ENCODE measurements at regions not wholly inside any gene's neighbourhood (a gene's known extent, or its start where the extent isn't known, plus 50 kb on each side); places are given as distances from the start of the nearest gene placed in this dataset.

DNA sequence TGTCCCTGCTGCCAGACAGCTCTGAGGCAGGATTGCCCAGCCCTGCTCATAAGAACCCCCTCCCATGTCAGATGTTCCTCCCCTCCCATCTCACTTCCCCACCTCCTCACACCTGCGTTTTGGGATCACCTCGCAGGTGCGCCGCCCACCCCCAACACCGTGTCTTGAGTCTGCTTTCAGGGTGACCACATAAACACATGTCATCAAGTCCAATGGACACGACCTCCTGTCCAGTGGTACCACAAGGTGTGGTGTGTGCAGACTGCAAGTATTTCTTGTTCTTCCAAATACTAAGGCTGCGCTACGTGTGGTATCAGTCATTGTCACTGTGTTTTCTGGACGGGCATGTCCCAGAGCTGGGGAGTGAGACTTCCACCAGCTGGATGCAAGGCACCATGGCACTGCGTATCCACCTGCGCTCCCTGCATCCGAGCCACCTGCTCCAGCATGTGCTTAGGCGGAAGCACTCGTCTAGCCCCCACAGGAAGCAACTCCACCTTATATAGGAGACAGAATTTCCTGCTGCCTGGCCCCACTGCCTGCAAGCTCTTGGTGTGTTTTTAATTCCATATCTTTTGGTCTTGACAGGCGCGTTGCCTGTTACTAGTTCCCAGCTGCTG lies 119.7 kb upstream of the NXT1 start:
- no peaks in the 10 kb centered on the region for H3K36me3 Mint-ChIP-seq (ENCODE audit: low read depth)
- DNase-seq, result no peak
- peaks cover 3% of the 10 kb centered on the region; the same call in 1 of the 2 replicates for H3K27me3 Mint-ChIP-seq (ENCODE audit: insufficient read depth)
- peaks cover 3% of the 10 kb centered on the region; the same call in 1 of the 2 replicates for H3K9me3 Mint-ChIP-seq
- no peak for TF ChIP-seq CTCF (IDR thresholded peaks at IDR 0.05)
- no peak overlapping the region for H3K27ac Mint-ChIP-seq
- no peak overlapping the region for H3K4me3 Mint-ChIP-seq
- peaks cover 26% of the 10 kb centered on the region for H3K4me1 Mint-ChIP-seq (ENCODE audit: low read depth)

DNA sequence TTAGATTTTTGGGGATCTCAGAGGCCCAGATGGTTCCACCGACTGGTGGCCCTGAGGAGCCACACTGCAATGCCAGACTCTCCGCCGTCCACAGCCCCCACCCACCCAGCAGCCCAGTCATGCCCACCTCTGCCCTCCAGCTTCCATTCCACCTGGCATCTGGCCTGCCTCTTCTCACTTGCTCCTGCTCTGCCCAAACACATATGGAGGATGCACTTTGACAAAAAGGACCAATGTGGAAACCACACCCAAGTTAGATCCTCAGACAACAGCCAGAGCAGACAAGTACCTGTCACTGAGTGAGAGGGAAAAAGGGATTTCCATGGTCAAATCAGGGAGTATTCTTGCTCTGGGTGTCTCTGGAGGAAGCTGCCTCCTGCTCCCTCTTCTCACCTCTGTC lies 120.6 kb upstream of the NXT1 start:
- peaks cover 3% of the 10 kb centered on the region; the same call in 1 of the 2 replicates for H3K9me3 Mint-ChIP-seq
- peaks cover 34% of the 10 kb centered on the region for H3K4me1 Mint-ChIP-seq (ENCODE audit: low read depth)
- TF ChIP-seq CTCF (IDR thresholded peaks at IDR 0.05), result no peak
- H3K36me3 Mint-ChIP-seq (ENCODE audit: low read depth), result no peaks in the 10 kb centered on the region
- no peak overlapping the region for H3K27ac Mint-ChIP-seq
- no peak overlapping the region for H3K4me3 Mint-ChIP-seq
- H3K27me3 Mint-ChIP-seq (ENCODE audit: insufficient read depth), result peaks cover 3% of the 10 kb centered on the region; the same call in 1 of the 2 replicates
- DNase-seq, result no peak

DNA sequence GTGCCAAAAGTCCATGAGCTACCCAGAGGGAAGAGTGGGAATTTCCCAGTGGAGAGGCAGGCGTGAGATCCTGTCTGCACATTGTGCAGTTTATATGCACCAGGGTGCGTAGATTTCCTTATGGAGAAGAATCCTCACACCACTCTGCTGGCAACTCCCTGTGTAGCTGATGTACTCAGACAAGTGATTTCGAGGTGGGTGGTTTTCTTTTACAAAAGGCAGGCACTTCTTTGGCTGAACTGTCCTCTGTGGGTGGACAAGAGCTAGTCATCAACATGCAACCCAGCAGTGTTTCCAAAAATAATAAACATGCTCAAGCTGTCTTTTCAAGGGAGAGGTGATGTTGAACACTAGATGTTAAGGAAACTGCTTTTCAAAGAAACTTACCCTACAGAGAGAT lies 121.7 kb upstream of the NXT1 start:
- Mint-ChIP-seq H3K36me3 (ENCODE audit: low read depth) (no peaks in the 10 kb centered on the region), H3K27ac (no peak overlapping the region), H3K27me3 (ENCODE audit: insufficient read depth) (peaks cover 3% of the 10 kb centered on the region; the same call in 1 of the 2 replicates), H3K4me3 (no peak overlapping the region), H3K9me3 (peaks cover 3% of the 10 kb centered on the region; the same call in 1 of the 2 replicates), H3K4me1 (ENCODE audit: low read depth) (peaks cover 29% of the 10 kb centered on the region)
- no peak for DNase-seq
- no peak for TF ChIP-seq CTCF (IDR thresholded peaks at IDR 0.05)

DNA sequence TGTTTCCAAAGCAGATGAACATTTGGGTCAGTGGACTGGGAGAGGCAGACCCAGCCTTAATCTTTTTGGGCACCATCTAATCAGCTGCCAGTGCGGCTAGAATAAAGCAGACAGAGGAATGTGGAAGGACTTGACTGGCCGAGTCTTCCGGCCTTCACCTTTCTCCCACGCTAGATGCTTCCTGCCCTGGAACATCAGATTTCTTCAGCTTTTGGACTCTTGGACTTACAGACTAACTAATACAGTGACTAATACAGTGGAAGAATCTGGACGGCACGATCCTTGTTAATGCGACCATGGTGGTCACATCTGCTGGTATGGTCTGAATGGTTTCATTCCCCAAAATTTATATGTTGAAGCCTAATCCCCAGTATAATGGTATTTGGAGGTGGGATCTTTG lies 122.6 kb upstream of the NXT1 start:
- no peak for DNase-seq
- peaks cover 5% of the 10 kb centered on the region for H3K27me3 Mint-ChIP-seq (ENCODE audit: insufficient read depth)
- no peak for TF ChIP-seq CTCF (IDR thresholded peaks at IDR 0.05)
- no peak overlapping the region for H3K4me3 Mint-ChIP-seq
- no peaks in the 10 kb centered on the region for H3K36me3 Mint-ChIP-seq (ENCODE audit: low read depth)
- H3K4me1 Mint-ChIP-seq (ENCODE audit: low read depth), result peaks cover 29% of the 10 kb centered on the region
- H3K27ac Mint-ChIP-seq, result no peak overlapping the region
- H3K9me3 Mint-ChIP-seq, result peaks cover 3% of the 10 kb centered on the region; the same call in 1 of the 2 replicates

- no peak overlapping the region for H3K4me3 Mint-ChIP-seq
- peaks cover 3% of the 10 kb centered on the region; the same call in 1 of the 2 replicates for H3K9me3 Mint-ChIP-seq
- no peak overlapping the region for H3K27ac Mint-ChIP-seq
These were observed 123.3 kb upstream of the NXT1 start for GRCh38 chr20:23227274-23227673.

More at GRCh38 chr20:23227274-23227673, 123.3 kb upstream of the NXT1 start:
- no peaks in the 10 kb centered on the region for H3K36me3 Mint-ChIP-seq (ENCODE audit: low read depth)
- TF ChIP-seq CTCF (IDR thresholded peaks at IDR 0.05), result no peak
- peaks cover 29% of the 10 kb centered on the region for H3K4me1 Mint-ChIP-seq (ENCODE audit: low read depth)
- peaks cover 5% of the 10 kb centered on the region for H3K27me3 Mint-ChIP-seq (ENCODE audit: insufficient read depth)
- no peak for DNase-seq
